Erythroblast (primary cell): ENCODE measurements at regions not wholly inside any gene's neighbourhood (a gene's known extent, or its start where the extent isn't known, plus 50 kb on each side); places are given as distances from the start of the nearest gene placed in this dataset.
"Not testable (repeated sequence)": the region's sequence is repeated elsewhere in the genome, so short reads cannot be mapped to it uniquely, and the experiment has no call there.

Experiments used
- GATA1 ChIP-seq: IDR thresholded peaks from 2 replicates; pipeline ENCODE4 v1.6.1; 2011; ENCODE audit warnings: low read depth, mild to moderate bottlenecking, control low read depth, low read length, moderate library complexity
- POLR2A ChIP-seq: IDR thresholded peaks from 2 replicates; pipeline ENCODE4 v1.6.1; 2011; ENCODE audit warnings: mild to moderate bottlenecking, low read length

DNA sequence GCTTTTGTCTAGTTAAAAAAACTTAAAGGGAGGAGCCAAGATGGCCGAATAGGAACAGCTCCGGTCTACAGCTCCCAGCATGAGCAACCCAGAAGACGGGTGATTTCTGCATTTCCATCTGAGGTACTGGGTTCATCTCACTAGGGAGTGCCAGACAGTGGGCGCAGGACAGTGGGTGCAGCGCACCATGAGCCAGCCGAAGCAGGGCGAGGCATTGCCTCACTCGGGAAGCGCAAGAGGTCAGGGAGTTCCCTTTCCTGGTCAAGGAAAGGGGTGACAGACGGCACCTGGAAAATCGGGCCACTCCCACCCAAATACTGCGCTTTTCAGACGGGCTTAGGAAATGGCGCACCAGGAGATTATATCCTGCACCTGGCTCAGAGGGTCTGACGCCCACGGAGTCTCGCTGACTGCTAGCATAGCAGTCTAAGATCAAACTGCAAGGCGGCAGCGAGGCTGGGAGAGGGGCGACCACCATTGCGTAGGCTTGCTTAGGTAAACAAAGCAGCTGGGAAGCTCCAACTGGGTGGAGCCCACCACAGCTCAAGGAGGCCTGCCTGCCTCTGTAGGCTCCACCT, 152.4 kb upstream of the KCNQ5 start:
- not testable (repeated sequence) for TF ChIP-seq POLR2A, GATA1
